Endothelial cell of umbilical vein (primary cell): ENCODE measurements at regions not wholly inside any gene's neighbourhood (a gene's known extent, or its start where the extent isn't known, plus 50 kb on each side); places are given as distances from the start of the nearest gene placed in this dataset.

Experiments
- BruUV-seq: library from RNA; stranded (reverse); fragments of 400-500 nt; replicated peaks from 2 replicates; lab custom pipeline; 2021; lab: Mats Ljungman, UMichigan
- CTCF ChIA-PET: fragments of 300-600, 350-600 bp; sonication (Branson Sonifier 250); formaldehyde crosslinking; loops from one replicate; lab custom pipeline; 2021; ENCODE audit warnings: antibody characterized with exemption, inconsistent platforms; lab: Charles Lee
- POLR2A ChIA-PET: fragments of 300-600, 350-600 bp; sonication (Branson Sonifier 250); formaldehyde crosslinking; loops from one replicate; lab custom pipeline; 2021; ENCODE audit warnings: antibody characterized with exemption, inconsistent platforms; lab: Charles Lee
- DNase-seq: peaks from one replicate; pipeline ENCODE4 v3.0.0-alpha.2; 2011; ENCODE audit warnings: low read depth, low spot score
- FAIRE-seq: peaks from 2 replicates; lab custom pipeline; 2011; peaks lifted over from hg19 to GRCh38; lab: Jason Lieb, UNC
- H2AFZ ChIP-seq: 2 replicates; pipeline ENCODE4 v1.6.0; 2012; ENCODE audit warnings: low read depth, low read length, control low read depth, inconsistent platforms
- H3K27ac ChIP-seq: 2 replicates; pipeline ENCODE4 v1.5.1; 2011; ENCODE audit warnings: low read depth, mild to moderate bottlenecking, control low read depth, low read length, moderate library complexity; ENCODE audit not compliant: insufficient read depth
- H3K27me3 ChIP-seq, 2 experiments: 2 replicates each; pipeline versions ENCODE4 v1.6.0 to v1.6.1; 2011; ENCODE audit warnings: low read length in 2 of 2, mixed read lengths in 1 of 2; ENCODE audit not compliant: control insufficient read depth in 2 of 2, insufficient read depth in 2 of 2
- H3K36me3 ChIP-seq, 2 experiments: 2 replicates in 1 of 2; 3 replicates in 1 of 2; pipeline ENCODE4 v1.5.1; 2011; ENCODE audit warnings: low read length in 2 of 2, mild to moderate bottlenecking in 1 of 2, moderate library complexity in 1 of 2; ENCODE audit not compliant: control insufficient read depth in 2 of 2, insufficient read depth in 2 of 2; ENCODE audit errors: extremely low read depth in 1 of 2
- H3K4me1 ChIP-seq: 3 replicates; pipeline ENCODE4 v1.5.1; 2011; ENCODE audit warnings: mild to moderate bottlenecking, low read length; ENCODE audit not compliant: control insufficient read depth, insufficient read depth; ENCODE audit errors: extremely low read depth
- H3K4me2 ChIP-seq: 2 replicates; pipeline ENCODE4 v1.6.1; 2011; ENCODE audit warnings: low read length, control low read depth, mixed read lengths; ENCODE audit not compliant: insufficient read depth
- H3K4me3 ChIP-seq, 3 experiments: fragments of 200-600 bp in 1 of 3; sonication (generic), shearing (Covaris generic) in 1 of 3; replicated peaks in 1 of 3; 2 replicates each; pipeline ENCODE4 v1.5.1; 2011 to 2016; ENCODE audit warnings: control low read depth in 3 of 3, low read length in 3 of 3, mild to moderate bottlenecking in 2 of 3, inconsistent platforms in 1 of 3, low read depth in 1 of 3, moderate library complexity in 1 of 3; ENCODE audit not compliant: insufficient read depth in 1 of 3
- H3K79me2 ChIP-seq: 2 replicates; pipeline ENCODE4 v1.6.0; 2012; ENCODE audit warnings: low read length, inconsistent platforms; ENCODE audit not compliant: control insufficient read depth, insufficient read depth
- H3K9ac ChIP-seq: replicated peaks from 2 replicates; pipeline ENCODE3; 2011; ENCODE audit warnings: low read length, control low read depth; ENCODE audit not compliant: insufficient read depth; ENCODE audit errors: extremely low read depth
- H3K9me1 ChIP-seq: replicated peaks from 3 replicates; pipeline ENCODE4 v1.6.0; 2011; ENCODE audit warnings: mild to moderate bottlenecking, low read length; ENCODE audit not compliant: control insufficient read depth, insufficient read depth; ENCODE audit errors: extremely low read depth
- H3K9me3 ChIP-seq: replicated peaks from 2 replicates; pipeline ENCODE4 v1.5.1; 2012; ENCODE audit warnings: low read length, inconsistent platforms; ENCODE audit not compliant: control insufficient read depth, insufficient read depth
- H4K20me1 ChIP-seq: replicated peaks from 2 replicates; pipeline ENCODE3; 2011; ENCODE audit warnings: mild to moderate bottlenecking, low read length; ENCODE audit not compliant: control insufficient read depth, insufficient read depth; ENCODE audit errors: extremely low read depth
- EZH2 ChIP-seq: IDR thresholded peaks from 2 replicates; pipeline ENCODE4 v1.6.1; 2012; ENCODE audit warnings: borderline replicate concordance, low read depth, mild to moderate bottlenecking, moderate library complexity, low read length, inconsistent platforms; ENCODE audit not compliant: severe bottlenecking
- FOS ChIP-seq: IDR thresholded peaks from 2 replicates; pipeline ENCODE4 v1.6.1; 2011; ENCODE audit warnings: mild to moderate bottlenecking, low read length, moderate library complexity, borderline replicate concordance; ENCODE audit not compliant: insufficient read depth
- GATA2 ChIP-seq: IDR thresholded peaks from 2 replicates; pipeline ENCODE4 v1.7.0; 2011; ENCODE audit warnings: low read depth, mild to moderate bottlenecking, moderate library complexity, mixed read lengths, low read length; ENCODE audit not compliant: insufficient read length, insufficient read depth
- JUN ChIP-seq: IDR thresholded peaks from 2 replicates; pipeline ENCODE4 v1.6.1; 2011; ENCODE audit warnings: borderline replicate concordance, low read depth; ENCODE audit not compliant: insufficient read length, insufficient read depth
- MYC ChIP-seq: IDR thresholded peaks from one replicate; pipeline ENCODE4 v1.6.1; 2011; ENCODE audit warnings: mild to moderate bottlenecking, low read depth, low read length
- POLR2A ChIP-seq: IDR thresholded peaks from 2 replicates; pipeline ENCODE4 v1.6.1; 2012; ENCODE audit warnings: low read depth, mild to moderate bottlenecking, control low read depth, low read length
- POLR2AphosphoS5 ChIP-seq: IDR thresholded peaks from 2 replicates; pipeline ENCODE4 v1.6.1; 2012; ENCODE audit warnings: low read depth, mild to moderate bottlenecking, control low read depth, low read length, moderate library complexity; ENCODE audit not compliant: insufficient read depth
- dilution Hi-C: fragments of 300-500 bp; cut with MboI; formaldehyde crosslinking; loops from one replicate; pipeline ENCODE4 v1.15.0; 2019; ENCODE audit warnings: low sequenced_read_pairs; ENCODE audit not compliant: extremely low pct_ligation_motif_present
- intact Hi-C: fragments of 100-400 bp; cut with micrococcal nuclease; formaldehyde crosslinking; loops from one replicate; pipeline ENCODE4 v1.10.0; 2022
- TF ChIP-seq, protein P1 (sequence below), 2 donors: IDR thresholded peaks; 1 replicate in 1 of 2; 2 replicates in 1 of 2; pipeline ENCODE4 v1.5.1; 2011; ENCODE audit warnings: low read length in 2 of 2, mild to moderate bottlenecking in 2 of 2, moderate library complexity in 2 of 2, control low read depth in 1 of 2, inconsistent platforms in 1 of 2, low read depth in 1 of 2; ENCODE audit not compliant: insufficient read depth in 1 of 2; ENCODE audit errors: extremely low read depth in 1 of 2
- TF ChIP-seq, protein P2 (sequence below): IDR thresholded peaks from 2 replicates; pipeline ENCODE4 v1.6.1; 2011; ENCODE audit not compliant: insufficient read depth, insufficient read length

DNA sequence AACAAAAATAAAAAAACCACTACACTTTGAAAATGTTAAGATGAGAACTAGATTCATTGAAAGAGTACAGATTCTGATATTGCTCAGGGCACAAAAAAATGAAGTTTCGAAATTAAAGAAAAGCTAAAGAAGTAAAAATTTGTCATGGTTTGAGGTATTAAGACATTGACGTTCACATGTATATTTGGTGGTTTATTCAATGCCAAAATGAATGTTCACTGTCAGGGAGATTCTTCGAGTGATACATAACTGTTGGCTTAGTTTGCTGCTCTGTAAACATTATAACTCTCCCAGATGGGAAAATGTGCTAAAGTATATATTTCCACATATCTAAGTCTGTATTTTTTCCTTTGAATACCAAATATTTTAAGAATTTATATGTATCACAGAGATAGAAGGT, 345.0 kb downstream of the SEMA3D start:
- intact Hi-C loops (no loop called here), dilution Hi-C loops (no loop called here)
- no TSS peak for BruUV-seq
- TF ChIP-seq FOS (no peak), EZH2 (no peak)
- no peaks in the 10 kb centered on the region for H3K36me3 ChIP-seq
- H3K79me2 ChIP-seq: no peaks in the 10 kb centered on the region
- ChIA-PET POLR2A (no interaction called here), CTCF (interaction anchor here (1.4 kb wide), 1 partner anchor 13 kb away, joined by 4 read pairs; no protein-coding TSS in a partner anchor)
- no peak overlapping the region for H3K4me3 ChIP-seq
- H3K9me3 ChIP-seq: no peaks in the 10 kb centered on the region
- no peak overlapping the region for H3K27ac ChIP-seq
- FAIRE-seq (no peak), DNase-seq (no peak)
- no peak overlapping the region for H3K4me2 ChIP-seq
- no peaks in the 10 kb centered on the region for H3K9me1 ChIP-seq
- no peaks in the 10 kb centered on the region for H3K4me1 ChIP-seq
- H3K27me3 ChIP-seq: no peaks in the 10 kb centered on the region
- no peak overlapping the region for H3K9ac ChIP-seq
- no peaks in the 10 kb centered on the region for H4K20me1 ChIP-seq
- no peak overlapping the region for H2AFZ ChIP-seq

DNA sequence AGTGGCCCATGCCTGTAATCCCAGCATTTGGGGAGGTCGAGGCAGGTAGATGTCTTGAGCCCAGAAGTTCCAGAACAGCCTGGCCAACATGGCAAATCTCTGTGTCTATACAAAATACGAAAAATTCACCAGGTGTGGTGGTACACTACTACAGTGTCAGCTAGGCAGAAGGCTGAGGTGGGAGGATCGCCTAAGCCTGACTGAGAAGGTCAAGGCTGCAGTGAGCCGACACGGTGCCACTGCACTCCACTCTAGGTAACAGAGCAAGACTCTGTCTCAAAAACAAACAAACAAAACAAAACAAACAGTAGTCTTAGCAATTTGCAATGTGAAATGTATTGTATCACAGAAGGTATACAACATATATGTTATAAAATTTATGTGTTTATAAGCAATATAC, 348.0 kb downstream of the SEMA3D start:
- H3K27me3 ChIP-seq: no peaks in the 10 kb centered on the region
- FAIRE-seq: no peak
- TF ChIP-seq MYC: no peak
- no peak for TF ChIP-seq POLR2A
- TF ChIP-seq GATA2: no peak
- TF ChIP-seq, protein P1, sequence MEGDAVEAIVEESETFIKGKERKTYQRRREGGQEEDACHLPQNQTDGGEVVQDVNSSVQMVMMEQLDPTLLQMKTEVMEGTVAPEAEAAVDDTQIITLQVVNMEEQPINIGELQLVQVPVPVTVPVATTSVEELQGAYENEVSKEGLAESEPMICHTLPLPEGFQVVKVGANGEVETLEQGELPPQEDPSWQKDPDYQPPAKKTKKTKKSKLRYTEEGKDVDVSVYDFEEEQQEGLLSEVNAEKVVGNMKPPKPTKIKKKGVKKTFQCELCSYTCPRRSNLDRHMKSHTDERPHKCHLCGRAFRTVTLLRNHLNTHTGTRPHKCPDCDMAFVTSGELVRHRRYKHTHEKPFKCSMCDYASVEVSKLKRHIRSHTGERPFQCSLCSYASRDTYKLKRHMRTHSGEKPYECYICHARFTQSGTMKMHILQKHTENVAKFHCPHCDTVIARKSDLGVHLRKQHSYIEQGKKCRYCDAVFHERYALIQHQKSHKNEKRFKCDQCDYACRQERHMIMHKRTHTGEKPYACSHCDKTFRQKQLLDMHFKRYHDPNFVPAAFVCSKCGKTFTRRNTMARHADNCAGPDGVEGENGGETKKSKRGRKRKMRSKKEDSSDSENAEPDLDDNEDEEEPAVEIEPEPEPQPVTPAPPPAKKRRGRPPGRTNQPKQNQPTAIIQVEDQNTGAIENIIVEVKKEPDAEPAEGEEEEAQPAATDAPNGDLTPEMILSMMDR (IDR thresholded peaks at IDR 0.05; ENCODE audit: extremely low read depth in 1 of 2, insufficient read depth in 1 of 2, low read depth in 1 of 2, low read length in 2 of 2): no peak
- TF ChIP-seq POLR2AphosphoS5: no peak
- TF ChIP-seq EZH2: no peak
- TF ChIP-seq, protein P2, sequence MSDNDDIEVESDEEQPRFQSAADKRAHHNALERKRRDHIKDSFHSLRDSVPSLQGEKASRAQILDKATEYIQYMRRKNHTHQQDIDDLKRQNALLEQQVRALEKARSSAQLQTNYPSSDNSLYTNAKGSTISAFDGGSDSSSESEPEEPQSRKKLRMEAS: no peak
- no peak for TF ChIP-seq JUN
- no peak for TF ChIP-seq FOS
- H3K9me3 ChIP-seq: no peaks in the 10 kb centered on the region
- no peak for DNase-seq
- H3K4me1 ChIP-seq: no peaks in the 10 kb centered on the region
- intact Hi-C loops (no loop called here), dilution Hi-C loops (no loop called here)
- no peaks in the 10 kb centered on the region for H3K79me2 ChIP-seq
- H4K20me1 ChIP-seq: no peaks in the 10 kb centered on the region
- no peak overlapping the region for H3K4me3 ChIP-seq
- no peak overlapping the region for H3K27ac ChIP-seq
- no peaks in the 10 kb centered on the region for H3K36me3 ChIP-seq
- H3K9me1 ChIP-seq: no peaks in the 10 kb centered on the region
- no TSS peak for BruUV-seq
- no peak overlapping the region for H3K4me2 ChIP-seq
- ChIA-PET POLR2A (no interaction called here), CTCF (no interaction called here)
- no peak overlapping the region for H3K9ac ChIP-seq
- no peak overlapping the region for H2AFZ ChIP-seq
